IMR-90 (cell line): ENCODE measurements at regions not wholly inside any gene's neighbourhood (a gene's known extent, or its start where the extent isn't known, plus 50 kb on each side); places are given as distances from the start of the nearest gene placed in this dataset.

ENCODE experiments used
- ATAC-seq: fragments of 200-7000 bp; cut with Tn5 transposase; 2 replicates; pipeline ENCODE4 v1.9.1; 2020; ENCODE audit warnings: low read depth, mild to moderate bottlenecking, moderate library complexity
- BruUV-seq: library from RNA; stranded (reverse); fragments of 400-500 nt; replicated peaks from 2 replicates; lab custom pipeline; 2021; lab: Mats Ljungman, UMichigan
- CTCF ChIA-PET: fragments of 300-600 bp; formaldehyde crosslinking; extraction: SDS; loops from one replicate; lab custom pipeline; 2021; ENCODE audit warnings: antibody characterized with exemption; lab: Yijun Ruan, JAX
- POLR2A ChIA-PET: fragments of 300-600 bp; sonication (Branson Sonifier 250); formaldehyde crosslinking; loops from one replicate; lab custom pipeline; 2022; ENCODE audit warnings: antibody characterized with exemption; ENCODE audit not compliant: unreplicated experiment; lab: Charles Lee
- DNase-seq: peaks from one replicate; pipeline ENCODE4 v3.0.0; 2013
- H2AFZ ChIP-seq: replicated peaks from 2 replicates; pipeline ENCODE3; 2013; ENCODE audit warnings: low read length, mild to moderate bottlenecking; ENCODE audit not compliant: poor library complexity
- H2AK5ac ChIP-seq: 2 replicates; pipeline ENCODE4 v1.6.1; 2013; ENCODE audit warnings: low read depth, low read length, inconsistent platforms
- H2AK9ac ChIP-seq: replicated peaks from 2 replicates; pipeline ENCODE3; 2013; ENCODE audit warnings: mild to moderate bottlenecking, low read depth, low read length, moderate library complexity; ENCODE audit not compliant: poor library complexity
- H2BK120ac ChIP-seq: 2 replicates; pipeline ENCODE4 v1.6.1; 2013; ENCODE audit warnings: low read depth, low read length, inconsistent platforms
- H2BK15ac ChIP-seq: 3 replicates; pipeline ENCODE4 v1.6.1; 2013; ENCODE audit warnings: low read depth, low read length, inconsistent platforms
- H2BK20ac ChIP-seq: 2 replicates; pipeline ENCODE4 v1.6.1; 2013; ENCODE audit warnings: low read depth, mild to moderate bottlenecking, inconsistent platforms, low read length, moderate library complexity
- H2BK5ac ChIP-seq: 2 replicates; pipeline ENCODE4 v1.6.1; 2013; ENCODE audit warnings: mild to moderate bottlenecking, low read depth, low read length, inconsistent platforms; ENCODE audit not compliant: poor library complexity, severe bottlenecking
- H3K14ac ChIP-seq: replicated peaks from 2 replicates; pipeline ENCODE4 v1.6.1; 2013; ENCODE audit warnings: low read depth, low read length, inconsistent platforms
- H3K18ac ChIP-seq: 2 replicates; pipeline ENCODE4 v1.6.1; 2013; ENCODE audit warnings: low read depth, low read length, control low read depth
- H3K23ac ChIP-seq: 2 replicates; pipeline ENCODE4 v1.6.1; 2013; ENCODE audit warnings: low read depth, low read length, inconsistent platforms
- H3K27ac ChIP-seq: 2 replicates; pipeline ENCODE4 v1.5.1; 2013; ENCODE audit warnings: mild to moderate bottlenecking, control low read depth, low read length; ENCODE audit not compliant: insufficient read depth
- H3K27me3 ChIP-seq: 2 replicates; pipeline ENCODE4 v1.6.1; 2013; ENCODE audit warnings: low read length; ENCODE audit not compliant: control insufficient read depth, insufficient read depth
- H3K36me3 ChIP-seq: 2 replicates; pipeline ENCODE4 v1.6.1; 2013; ENCODE audit warnings: low read length, mixed read lengths; ENCODE audit not compliant: control insufficient read depth, insufficient read depth
- H3K4ac ChIP-seq: 2 replicates; pipeline ENCODE4 v1.6.1; 2013; ENCODE audit warnings: low read depth, low read length, inconsistent platforms
- H3K4me1 ChIP-seq: 2 replicates; pipeline ENCODE4 v1.6.1; 2013; ENCODE audit warnings: low read length, mixed read lengths; ENCODE audit not compliant: control insufficient read depth, insufficient read depth
- H3K4me2 ChIP-seq: 2 replicates; pipeline ENCODE4 v1.6.1; 2013; ENCODE audit warnings: low read depth, mild to moderate bottlenecking, control low read depth, low read length, moderate library complexity
- H3K4me3 ChIP-seq: 2 replicates; pipeline ENCODE4 v1.5.1; 2013; ENCODE audit warnings: low read depth, mild to moderate bottlenecking, control low read depth, low read length, moderate library complexity; ENCODE audit not compliant: insufficient read depth
- H3K56ac ChIP-seq: 2 replicates; pipeline ENCODE4 v1.6.1; 2013; ENCODE audit warnings: low read length, inconsistent platforms; ENCODE audit not compliant: insufficient read depth; ENCODE audit errors: extremely low read depth
- H3K79me1 ChIP-seq, 2 experiments: 2 replicates each; pipeline ENCODE4 v1.6.1; 2013; ENCODE audit warnings: low read length in 2 of 2, inconsistent platforms in 1 of 2, low read depth in 1 of 2
- H3K9ac ChIP-seq: 2 replicates; pipeline ENCODE4 v1.6.1; 2013; ENCODE audit warnings: low read depth, low read length, control low read depth
- H3K9me1 ChIP-seq: 2 replicates; pipeline ENCODE4 v1.6.1; 2013; ENCODE audit warnings: low read length, inconsistent platforms; ENCODE audit not compliant: insufficient read depth
- H3K9me3 ChIP-seq: 2 replicates; pipeline ENCODE4 v1.6.1; 2013; ENCODE audit warnings: low read length; ENCODE audit not compliant: control insufficient read depth, insufficient read depth
- H4K20me1 ChIP-seq: 2 replicates; pipeline ENCODE4 v1.6.1; 2013; ENCODE audit warnings: low read length, inconsistent platforms; ENCODE audit not compliant: insufficient read depth
- H4K5ac ChIP-seq: 2 replicates; pipeline ENCODE4 v1.6.1; 2013; ENCODE audit warnings: mild to moderate bottlenecking, low read depth, low read length, control low read depth
- H4K8ac ChIP-seq, 2 experiments: 2 replicates each; pipeline ENCODE4 v1.6.1; 2013; ENCODE audit warnings: low read depth in 2 of 2, low read length in 2 of 2, control low read depth in 1 of 2, inconsistent platforms in 1 of 2
- H4K91ac ChIP-seq: 2 replicates; pipeline ENCODE4 v1.6.1; 2013; ENCODE audit warnings: low read depth, low read length, inconsistent platforms; ENCODE audit not compliant: insufficient read depth
- BHLHE40 ChIP-seq: fragments of 150-350 bp; IDR thresholded peaks from 2 replicates; pipeline ENCODE4 v1.6.1; 2016; ENCODE audit warnings: mild to moderate bottlenecking, low read depth, low read length
- CEBPB ChIP-seq: IDR thresholded peaks from 2 replicates; pipeline ENCODE4 v1.6.1; 2012; ENCODE audit warnings: low read depth, low read length, improper control_type of control experiment
- CHD1 ChIP-seq: IDR thresholded peaks from 2 replicates; pipeline ENCODE4 v1.6.1; 2012; ENCODE audit warnings: low read depth, low read length, improper control_type of control experiment
- ELK1 ChIP-seq: fragments of 150-350 bp; IDR thresholded peaks from 2 replicates; pipeline ENCODE4 v1.6.1; 2016; ENCODE audit warnings: low read depth, mild to moderate bottlenecking, low read length, moderate library complexity, borderline replicate concordance
- FOS ChIP-seq: fragments of 150-350 bp; IDR thresholded peaks from 2 replicates; pipeline ENCODE4 v1.6.1; 2016; ENCODE audit warnings: low read depth, low read length
- MAFK ChIP-seq: IDR thresholded peaks from 2 replicates; pipeline ENCODE4 v1.6.1; 2012; ENCODE audit warnings: low read depth, low read length, improper control_type of control experiment
- MAZ ChIP-seq: IDR thresholded peaks from 2 replicates; pipeline ENCODE4 v1.6.1; 2012; ENCODE audit warnings: low read depth, mild to moderate bottlenecking, low read length, improper control_type of control experiment, moderate library complexity, borderline replicate concordance
- MXI1 ChIP-seq: IDR thresholded peaks from 2 replicates; pipeline ENCODE4 v1.6.1; 2012; ENCODE audit warnings: low read depth, mild to moderate bottlenecking, low read length, moderate library complexity, borderline replicate concordance
- NFE2L2 ChIP-seq: fragments of 150-350 bp; IDR thresholded peaks from 2 replicates; pipeline ENCODE4 v1.6.1; 2016; ENCODE audit warnings: low read depth, mild to moderate bottlenecking, low read length
- POLR2A ChIP-seq: IDR thresholded peaks from 2 replicates; pipeline ENCODE4 v1.6.1; 2012; ENCODE audit warnings: mild to moderate bottlenecking, low read depth, low read length
- RAD21 ChIP-seq: IDR thresholded peaks from 2 replicates; pipeline ENCODE4 v1.6.1; 2012; ENCODE audit warnings: low read length, improper control_type of control experiment
- RCOR1 ChIP-seq: IDR thresholded peaks from 2 replicates; pipeline ENCODE4 v1.6.1; 2012; ENCODE audit warnings: mild to moderate bottlenecking, low read length, improper control_type of control experiment; ENCODE audit not compliant: insufficient replicate concordance
- RFX5 ChIP-seq: IDR thresholded peaks from 2 replicates; pipeline ENCODE4 v1.8.0; 2012; ENCODE audit warnings: low read depth, mild to moderate bottlenecking, low read length, moderate library complexity
- SMC3 ChIP-seq: fragments of 150-350 bp; IDR thresholded peaks from 2 replicates; pipeline ENCODE4 v1.6.1; 2016; ENCODE audit warnings: low read depth, mild to moderate bottlenecking, antibody characterized with exemption, low read length, moderate library complexity
- USF2 ChIP-seq: fragments of 150-350 bp; IDR thresholded peaks from 2 replicates; pipeline ENCODE4 v1.6.1; 2017; ENCODE audit warnings: mild to moderate bottlenecking, antibody characterized with exemption, low read length, low read depth
- WGBS, 2 experiments: methylation state at CpG; one replicate each; pipeline versions ENCODE4 v1.1.5 to v1.1.7; 2013; ENCODE audit warnings: missing lambda C conversion rate in 2 of 2; ENCODE audit not compliant: insufficient read length in 1 of 2; ENCODE audit errors: extremely low coverage in 2 of 2; 5-methylcytosine and 5-hydroxymethylcytosine counted together
- dilution Hi-C: fragments of 300-500 bp; cut with HindIII; formaldehyde crosslinking; loops from one replicate; pipeline ENCODE4 v1.14.3; 2018; ENCODE audit warnings: low sequenced_read_pairs; ENCODE audit not compliant: unreplicated experiment
- in situ Hi-C: fragments of 300-500 bp; cut with MboI; formaldehyde crosslinking; loops from 3 replicates; pipeline ENCODE4 v1.14.3; 2019; ENCODE audit warnings: low sequenced_read_pairs, inconsistent platforms, mixed read lengths
- intact Hi-C: fragments of 100-400 bp; cut with micrococcal nuclease; formaldehyde crosslinking; loops from 2 replicates; pipeline ENCODE4 v1.10.0; 2022
- TF ChIP-seq, protein P1 (sequence below): conservative IDR thresholded peaks from 2 replicates; pipeline ENCODE4 v1.5.1; 2012; ENCODE audit warnings: mild to moderate bottlenecking, low read depth, low read length, improper control_type of control experiment

DNA sequence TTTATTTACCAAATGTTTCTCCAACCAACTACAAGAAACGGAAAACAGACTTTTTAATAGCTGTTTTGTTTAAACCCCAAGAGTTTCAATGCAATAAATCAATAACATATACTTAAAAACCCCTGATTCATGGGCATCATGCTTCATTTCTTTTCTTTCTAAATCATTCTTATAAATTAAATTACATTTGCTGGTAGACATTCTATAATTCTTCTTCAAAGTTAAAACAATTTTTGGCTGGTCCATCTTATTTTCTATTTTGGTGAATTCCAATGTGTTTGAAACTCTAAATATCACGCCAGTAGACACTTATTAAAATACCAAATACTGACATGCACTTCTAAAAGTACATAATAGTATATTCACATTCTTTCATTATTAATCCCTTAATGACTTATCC lies 408.6 kb downstream of the LIG4 start:
- no peak overlapping the region for H4K91ac ChIP-seq
- no peak for TF ChIP-seq USF2
- no peak for TF ChIP-seq MXI1
- TF ChIP-seq RAD21: no peak
- TF ChIP-seq, protein P1, sequence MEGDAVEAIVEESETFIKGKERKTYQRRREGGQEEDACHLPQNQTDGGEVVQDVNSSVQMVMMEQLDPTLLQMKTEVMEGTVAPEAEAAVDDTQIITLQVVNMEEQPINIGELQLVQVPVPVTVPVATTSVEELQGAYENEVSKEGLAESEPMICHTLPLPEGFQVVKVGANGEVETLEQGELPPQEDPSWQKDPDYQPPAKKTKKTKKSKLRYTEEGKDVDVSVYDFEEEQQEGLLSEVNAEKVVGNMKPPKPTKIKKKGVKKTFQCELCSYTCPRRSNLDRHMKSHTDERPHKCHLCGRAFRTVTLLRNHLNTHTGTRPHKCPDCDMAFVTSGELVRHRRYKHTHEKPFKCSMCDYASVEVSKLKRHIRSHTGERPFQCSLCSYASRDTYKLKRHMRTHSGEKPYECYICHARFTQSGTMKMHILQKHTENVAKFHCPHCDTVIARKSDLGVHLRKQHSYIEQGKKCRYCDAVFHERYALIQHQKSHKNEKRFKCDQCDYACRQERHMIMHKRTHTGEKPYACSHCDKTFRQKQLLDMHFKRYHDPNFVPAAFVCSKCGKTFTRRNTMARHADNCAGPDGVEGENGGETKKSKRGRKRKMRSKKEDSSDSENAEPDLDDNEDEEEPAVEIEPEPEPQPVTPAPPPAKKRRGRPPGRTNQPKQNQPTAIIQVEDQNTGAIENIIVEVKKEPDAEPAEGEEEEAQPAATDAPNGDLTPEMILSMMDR: no peak
- no peak for TF ChIP-seq CHD1
- TF ChIP-seq BHLHE40: no peak
- TF ChIP-seq RFX5: no peak
- no peak for TF ChIP-seq POLR2A
- TF ChIP-seq SMC3: no peak
- TF ChIP-seq CEBPB: no peak
- no peak for TF ChIP-seq FOS
- TF ChIP-seq MAFK: no peak
- TF ChIP-seq RCOR1: no peak
- no peak for TF ChIP-seq MAZ
- TF ChIP-seq ELK1: no peak
- TF ChIP-seq NFE2L2: no peak
- H4K8ac ChIP-seq: no peak overlapping the region
- H3K27me3 ChIP-seq: no peaks in the 10 kb centered on the region
- H3K14ac ChIP-seq: no peak overlapping the region
- H3K9ac ChIP-seq: no peak overlapping the region
- no peak overlapping the region for H3K4me2 ChIP-seq
- no peak overlapping the region for H2AK5ac ChIP-seq
- in situ Hi-C loops (no loop called here), dilution Hi-C loops (no loop called here), intact Hi-C loops (no loop called here)
- no peak overlapping the region for H2BK20ac ChIP-seq
- H3K36me3 ChIP-seq: no peaks in the 10 kb centered on the region
- CTCF ChIA-PET: no interaction called here
- H2BK15ac ChIP-seq: no peak overlapping the region
- no peak overlapping the region for H3K56ac ChIP-seq
- no peak overlapping the region for H2BK5ac ChIP-seq
- WGBS, 2 experiments: no CpG with 5 or more reads among the region's 2 CpGs
- no peak overlapping the region for H3K23ac ChIP-seq
- DNase-seq (no peak), ATAC-seq (no peak)
- no peak overlapping the region for H3K27ac ChIP-seq
- H2AK9ac ChIP-seq: no peak overlapping the region
- H3K4ac ChIP-seq: no peak overlapping the region
- no peak overlapping the region for H2BK120ac ChIP-seq
- POLR2A ChIA-PET: no interaction called here
- peaks cover 9% of the 10 kb centered on the region for H3K4me1 ChIP-seq
- no peak overlapping the region for H4K5ac ChIP-seq
- H3K18ac ChIP-seq: no peak overlapping the region
- no peaks in the 10 kb centered on the region for H3K9me3 ChIP-seq
- peaks cover 16 to 58% of the 10 kb centered on the region in 2 experiments; a peak in 3 of 4 replicates for H3K79me1 ChIP-seq
- no TSS peak for BruUV-seq
- no peak overlapping the region for H3K4me3 ChIP-seq
- H2AFZ ChIP-seq: no peak overlapping the region
- H4K20me1 ChIP-seq: peaks cover 29% of the 10 kb centered on the region; the same call in 1 of the 2 replicates
- peaks cover 11% of the 10 kb centered on the region; the same call in 1 of the 2 replicates for H3K9me1 ChIP-seq
